ENCODE measurements at regions not wholly inside any gene's neighbourhood (a gene's known extent, or its start where the extent isn't known, plus 50 kb on each side); places are given as distances from the start of the nearest gene placed in this dataset.
"Not testable (repeated sequence)": the region's sequence is repeated elsewhere in the genome, so short reads cannot be mapped to it uniquely, and the experiment has no call there.

- DNase-seq = no peak
These were observed 123.6 kb downstream of the LRATD1 start for GRCh38 chr2:14756122-14756541.

GRCh38 chr2:14756981-14757657 is 124.6 kb downstream of the LRATD1 start:
- no peak for DNase-seq

DNA sequence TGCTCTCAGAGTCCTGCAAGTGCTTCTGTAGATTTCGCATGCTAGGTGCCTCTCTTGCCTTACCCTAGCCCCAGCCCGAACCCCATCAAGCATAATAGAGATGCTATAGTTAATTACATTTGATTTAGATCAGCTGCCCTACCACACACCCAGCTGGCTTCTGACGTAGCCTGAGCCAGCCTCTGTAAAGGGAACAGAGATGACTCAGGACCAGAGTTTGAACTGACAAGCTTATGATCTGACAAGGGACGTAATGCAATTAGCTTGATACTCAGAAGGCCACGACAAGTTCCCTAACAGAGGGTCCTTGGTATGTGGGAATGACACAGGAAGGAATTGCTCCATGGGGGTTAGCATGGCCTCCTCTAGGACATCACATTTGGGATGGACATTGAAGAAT is 126.6 kb downstream of the LRATD1 start:
- no peak for DNase-seq

DNA sequence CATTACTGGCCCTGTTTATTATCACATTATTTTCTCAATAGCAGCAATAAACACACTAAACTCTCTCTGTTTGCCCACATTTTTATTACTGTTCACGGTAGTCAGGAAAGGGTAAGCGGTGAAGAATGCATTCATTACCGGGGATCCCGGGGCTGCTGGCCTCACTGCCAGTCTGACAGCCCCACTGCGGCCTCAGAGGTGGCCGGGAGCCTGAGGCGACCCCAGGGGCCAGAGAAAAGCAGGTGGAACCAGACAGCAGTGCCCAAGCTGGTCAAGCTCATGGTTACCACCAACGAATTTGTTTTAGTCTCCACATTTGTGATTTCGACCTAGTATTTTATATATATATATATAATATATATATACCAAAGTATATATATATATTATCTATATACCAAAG is 127.7 kb downstream of the LRATD1 start:
- DNase-seq = no peak

GRCh38 chr2:14761118-14761517 is 128.6 kb downstream of the LRATD1 start:
- no peak for DNase-seq

DNA sequence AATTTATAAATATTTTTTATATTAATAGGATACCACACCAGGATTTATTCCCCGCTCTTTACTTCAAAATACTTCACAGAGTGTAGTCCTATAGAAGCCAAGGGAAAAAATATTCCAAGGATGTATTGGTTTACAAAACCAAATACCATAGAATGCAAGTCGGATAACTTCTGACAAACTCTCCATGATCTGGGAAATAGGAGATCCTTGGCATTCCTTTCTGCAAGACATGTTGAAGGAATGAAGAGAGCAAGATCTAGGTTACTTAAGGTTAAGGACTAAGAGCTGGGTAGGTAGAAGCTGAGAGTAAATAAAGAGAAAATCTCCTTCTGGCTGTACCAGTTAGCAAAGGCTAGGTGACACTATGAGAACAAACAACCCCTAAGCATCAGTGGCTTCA is 141.2 kb downstream of the LRATD1 start:
- DNase-seq = no peak

- DNase-seq = no peak
These were observed 142.0 kb downstream of the LRATD1 start for GRCh38 chr2:14774436-14774968.

DNA sequence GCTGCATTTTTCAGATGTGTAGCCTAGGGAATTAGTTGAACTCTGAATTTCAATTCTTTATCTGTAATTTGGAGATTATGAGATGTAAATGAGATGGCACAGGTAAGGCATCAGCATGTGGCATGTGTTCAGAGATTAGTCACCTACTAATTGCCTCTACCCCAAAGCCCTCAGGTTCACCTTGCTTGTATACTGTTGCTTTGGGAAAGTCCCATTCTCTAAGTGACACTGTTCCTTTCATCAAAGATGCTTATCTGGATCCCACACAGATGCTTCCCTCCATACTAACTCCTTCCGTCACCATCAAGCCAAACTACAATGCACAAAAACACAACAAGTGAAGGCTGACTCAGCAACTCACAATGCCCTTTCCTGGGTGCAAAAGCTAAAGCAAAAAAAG is 143.7 kb downstream of the LRATD1 start:
- DNase-seq = no peak

DNA sequence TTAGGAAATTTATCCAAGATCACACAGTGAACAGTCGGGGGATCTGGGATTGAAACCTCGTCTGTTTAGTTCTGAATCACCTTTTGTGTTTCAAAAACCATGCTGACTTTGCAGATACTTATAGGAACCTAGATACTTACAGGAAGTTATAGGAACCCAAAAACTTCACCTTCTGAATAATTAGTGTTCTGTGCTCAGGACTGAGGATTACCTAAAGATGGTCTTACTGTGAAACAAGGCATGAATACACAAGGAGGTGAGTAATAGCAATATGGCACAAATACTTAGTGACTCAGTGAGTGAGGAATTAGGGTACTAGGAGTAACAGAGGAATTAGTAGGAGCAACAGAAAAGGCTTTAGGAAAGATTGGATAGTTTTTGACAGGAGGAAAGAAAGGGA is 145.5 kb downstream of the LRATD1 start:
- DNase-seq = no peak

- DNase-seq = no peak
These were observed 146.7 kb downstream of the LRATD1 start for GRCh38 chr2:14779252-14779651.

DNA sequence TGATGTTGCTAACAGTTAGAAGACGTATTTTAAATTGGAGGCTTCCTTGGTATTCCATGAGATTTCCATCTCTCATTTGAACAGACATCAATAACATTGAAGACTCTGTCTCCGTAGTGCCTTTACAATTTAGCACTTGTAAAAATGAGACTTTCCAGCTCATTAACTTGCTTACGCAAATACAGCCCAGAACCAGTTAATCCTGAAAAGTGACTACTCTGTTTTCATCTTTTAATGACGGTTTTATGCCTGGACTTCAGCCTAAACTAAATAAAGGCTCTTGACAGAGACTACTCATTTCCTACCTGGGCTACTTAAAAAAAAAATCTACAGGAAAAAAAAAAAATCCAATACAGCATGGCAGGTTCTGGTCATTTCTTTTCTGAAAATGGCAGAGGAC is 148.6 kb downstream of the LRATD1 start:
- DNase-seq = no peak

- not testable (repeated sequence) for DNase-seq
These were observed 156.3 kb downstream of the LRATD1 start for GRCh38 chr2:14788814-14789213.

DNA sequence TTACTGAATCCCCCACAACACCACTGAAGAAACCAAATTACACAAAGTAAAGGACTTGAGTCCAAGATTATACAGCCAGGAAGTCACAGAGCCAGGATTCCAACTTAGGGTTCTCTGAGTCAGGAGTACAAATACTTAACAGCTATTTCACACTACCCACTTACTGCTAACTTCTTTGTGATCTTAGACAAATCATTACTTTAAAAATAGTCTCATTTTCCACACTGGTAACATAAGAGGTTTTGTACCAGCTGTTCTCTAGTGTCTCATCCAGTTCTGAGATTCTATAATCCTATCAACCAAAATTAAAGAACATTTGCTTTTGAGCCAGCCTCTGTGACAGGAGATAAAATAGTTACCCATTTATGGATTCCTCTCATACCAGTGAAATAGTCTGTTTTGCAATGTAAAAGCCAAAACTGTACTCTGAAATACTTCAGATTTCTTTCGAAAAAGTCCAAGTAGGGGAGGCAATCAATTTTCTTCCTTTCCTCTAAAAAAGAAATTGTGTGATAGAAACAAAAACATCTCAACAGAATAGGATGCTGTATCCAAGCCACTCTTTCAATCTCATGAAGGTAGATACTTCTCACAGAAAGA is 157.6 kb downstream of the LRATD1 start:
- DNase-seq = no peak

GRCh38 chr2:14803994-14804393 is 171.5 kb downstream of the LRATD1 start:
- DNase-seq = no peak

GRCh38 chr2:14804902-14805301 is 172.4 kb downstream of the LRATD1 start:
- no peak for DNase-seq

GRCh38 chr2:14806613-14807012 is 174.1 kb downstream of the LRATD1 start:
- DNase-seq = no peak

- DNase-seq = no peak
These were observed 182.7 kb downstream of the LRATD1 start for GRCh38 chr2:14815201-14815600.

DNA sequence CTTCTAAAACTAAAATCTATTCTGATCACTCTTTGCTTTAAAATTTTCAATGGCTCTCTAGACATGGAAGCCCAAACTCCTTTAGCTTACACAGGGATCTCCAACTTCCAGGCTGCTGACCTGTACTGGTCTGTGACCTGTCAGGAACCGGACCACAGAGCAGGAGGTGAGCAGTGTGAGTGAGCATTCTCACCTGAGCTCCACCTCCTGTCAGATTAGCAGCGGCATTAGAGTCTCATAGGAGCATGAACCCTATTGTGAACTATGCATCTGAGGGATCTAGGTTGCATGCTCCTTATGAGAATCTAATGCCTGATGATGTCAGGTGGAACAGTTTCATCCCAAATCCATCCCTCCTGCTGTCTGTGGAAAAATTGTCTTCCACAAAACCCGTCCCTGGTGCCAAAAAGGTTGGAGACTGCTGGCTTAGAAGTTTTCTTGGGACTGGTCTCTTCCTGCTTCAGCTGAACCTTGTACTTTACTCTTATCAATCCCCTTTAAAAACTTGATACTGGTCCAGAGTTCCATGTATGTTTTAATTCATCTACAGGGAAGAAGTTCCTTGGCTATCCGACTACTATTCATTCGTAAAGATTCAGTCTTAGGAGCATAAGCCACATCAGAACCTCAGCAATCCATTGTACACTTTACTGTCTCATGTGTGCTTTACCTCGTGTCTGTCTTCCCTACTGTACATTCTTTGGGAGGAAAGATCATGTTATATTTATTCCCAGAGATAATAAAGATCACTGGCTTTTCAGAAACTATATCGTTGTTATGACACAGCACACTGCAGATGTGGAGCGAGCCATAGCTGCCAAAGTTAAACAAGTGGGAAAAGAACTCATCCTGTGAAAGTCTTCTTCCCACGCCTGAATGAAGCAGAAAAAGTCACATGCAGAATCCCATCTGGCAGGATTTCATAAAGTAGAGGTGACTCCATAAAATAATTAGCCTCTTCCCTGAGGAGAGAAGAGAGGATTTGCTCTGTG is 183.8 kb downstream of the LRATD1 start:
- DNase-seq = no peak

- no peak for DNase-seq
These were observed 185.3 kb downstream of the LRATD1 start for GRCh38 chr2:14817848-14818247.

DNA sequence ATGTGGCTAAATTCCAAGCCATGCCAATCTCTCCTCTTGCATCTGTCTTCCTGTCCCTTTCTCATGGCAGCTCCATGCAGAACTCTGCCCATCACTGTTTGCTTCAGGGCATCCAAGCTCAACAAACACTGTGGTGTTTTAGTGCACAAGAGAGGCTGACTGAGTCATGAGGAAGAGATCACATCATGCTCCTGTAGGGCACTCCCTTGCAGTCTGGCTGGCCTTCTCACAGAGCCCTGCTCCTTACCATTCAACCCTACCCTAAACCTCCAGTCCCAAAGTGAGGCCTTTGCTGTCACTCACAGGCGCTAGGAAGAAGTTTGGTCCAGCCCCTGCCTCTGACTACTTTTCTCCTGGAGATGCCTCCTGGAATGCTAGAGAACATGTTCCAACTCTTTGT is 194.0 kb downstream of the LRATD1 start:
- DNase-seq = no peak

- no peak for DNase-seq
These were observed 194.9 kb downstream of the LRATD1 start for GRCh38 chr2:14827226-14828023.

DNA sequence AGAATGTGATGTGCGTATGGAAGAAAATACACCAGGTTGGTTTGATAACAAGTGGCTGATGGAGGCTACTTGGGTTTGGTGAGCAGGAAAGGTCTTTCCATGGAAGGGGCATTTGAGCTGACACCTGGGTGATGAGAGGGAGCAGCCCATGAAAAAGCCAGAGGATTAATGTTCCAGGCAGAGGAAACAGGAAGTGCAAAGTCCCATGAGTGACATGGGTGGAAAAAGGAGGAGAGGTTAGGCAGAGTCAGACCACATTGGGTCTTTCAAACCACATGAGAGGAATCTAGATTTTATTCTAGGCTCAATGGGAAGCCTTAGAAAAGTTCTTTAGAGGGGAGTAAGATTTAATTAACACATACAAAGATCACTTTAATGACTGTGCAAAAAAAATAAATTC is 195.7 kb downstream of the LRATD1 start:
- no peak for DNase-seq

DNA sequence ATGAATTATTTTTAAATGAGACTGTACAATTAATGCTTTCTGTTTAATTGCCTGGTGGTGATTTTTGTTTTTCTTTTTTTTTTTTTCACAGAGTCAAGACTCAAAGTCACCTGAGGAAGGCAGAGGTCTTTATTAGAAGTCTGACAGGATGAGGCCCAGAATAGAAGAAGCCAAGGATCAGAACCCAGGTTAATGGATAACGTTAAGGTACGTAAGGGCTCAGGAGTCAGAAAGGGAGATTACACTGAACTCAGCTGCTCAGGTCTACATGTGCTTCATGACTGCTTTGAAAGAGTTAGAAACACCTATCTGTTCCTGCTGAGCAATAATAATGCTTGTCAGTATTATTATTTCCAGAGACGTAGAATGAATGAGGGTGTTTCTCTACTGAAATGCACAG is 196.5 kb downstream of the LRATD1 start:
- DNase-seq = no peak
